Umbilical cord (tissue), 1 donor: ENCODE measurements at regions not wholly inside any gene's neighbourhood (a gene's known extent, or its start where the extent isn't known, plus 50 kb on each side); places are given as distances from the start of the nearest gene placed in this dataset.
A peak's percentile ranks its signal among the peaks of the same experiment; 100 is the strongest.

Experiments
- DNase-seq: peaks from one replicate; pipeline ENCODE4 v3.0.0-alpha.2; 2015; ENCODE audit warnings: low spot score

- peak; percentile 2 for DNase-seq
Observed at GRCh38 chr12:22899184-22899583, 274.2 kb downstream of the ETNK1 start.

DNA sequence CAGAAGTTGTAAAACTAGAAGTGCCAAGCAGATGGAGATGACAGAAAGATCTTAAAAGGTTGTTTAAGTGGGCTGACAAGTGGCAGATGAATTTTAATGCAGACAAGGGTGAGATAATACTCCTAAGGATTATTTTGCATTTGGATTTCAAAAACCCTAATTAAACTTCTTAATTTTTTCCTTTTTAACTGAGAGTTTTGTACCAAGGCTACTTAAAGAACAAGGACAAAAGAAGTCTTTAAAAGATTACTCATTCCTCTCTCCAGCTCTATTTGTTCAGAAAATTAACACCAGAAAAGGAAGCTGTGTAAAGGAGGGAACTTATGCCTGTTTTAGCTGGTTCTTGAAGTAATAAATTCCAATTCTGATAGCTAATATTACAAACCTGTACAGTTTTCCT lies 275.4 kb downstream of the ETNK1 start:
- DNase-seq, result no peak

DNA sequence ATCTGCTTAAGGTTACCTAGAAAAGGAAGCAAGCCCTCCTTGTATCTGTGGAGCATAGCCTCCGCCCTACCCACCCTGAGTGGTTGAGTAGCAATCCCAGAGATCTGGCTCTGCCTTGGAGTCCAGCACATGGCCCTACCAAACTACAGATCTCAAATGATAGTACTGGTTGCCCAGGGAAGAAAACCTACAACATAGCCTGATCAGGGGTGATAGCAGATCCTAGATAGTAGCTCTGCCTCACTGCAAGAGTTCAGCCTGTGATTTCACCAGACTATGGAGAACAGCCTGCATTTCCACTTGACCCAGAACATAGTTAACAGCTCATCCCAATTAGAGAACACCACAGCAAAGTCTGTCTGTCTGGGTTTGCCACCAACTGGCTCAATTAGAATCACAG lies 279.5 kb downstream of the ETNK1 start:
- no peak for DNase-seq

- no peak for DNase-seq
Observed at GRCh38 chr12:22916241-22916640, 291.3 kb downstream of the ETNK1 start.

- no peak for DNase-seq
Observed at GRCh38 chr12:22916815-22917214, 291.8 kb downstream of the ETNK1 start.

- DNase-seq, result no peak
Observed at GRCh38 chr12:22919883-22920282, 294.9 kb downstream of the ETNK1 start.

GRCh38 chr12:22923768-22924167 lies 298.8 kb downstream of the ETNK1 start:
- DNase-seq, result no peak

GRCh38 chr12:22924391-22924790 lies 299.4 kb downstream of the ETNK1 start:
- DNase-seq, result no peak

GRCh38 chr12:22925623-22926022 lies 300.7 kb downstream of the ETNK1 start:
- no peak for DNase-seq

DNA sequence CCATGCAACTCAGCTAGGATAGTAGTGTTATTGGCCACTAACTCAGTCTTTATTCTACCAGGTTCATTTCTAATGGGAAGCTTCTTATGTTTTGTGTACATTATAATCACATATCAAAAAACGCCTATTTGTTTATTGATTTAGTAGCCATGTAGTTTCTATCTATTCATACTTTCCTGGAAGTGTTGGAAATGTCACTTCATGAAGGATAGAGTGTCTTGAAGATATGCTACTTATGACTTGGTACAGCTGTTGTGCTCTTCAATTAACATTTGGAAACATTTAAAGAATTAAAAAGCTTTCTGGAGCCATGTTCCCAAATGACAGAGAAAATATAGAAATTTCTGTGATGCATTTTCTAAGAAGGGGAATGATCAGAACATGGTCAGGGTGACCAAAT lies 307.5 kb downstream of the ETNK1 start:
- DNase-seq, result no peak

DNA sequence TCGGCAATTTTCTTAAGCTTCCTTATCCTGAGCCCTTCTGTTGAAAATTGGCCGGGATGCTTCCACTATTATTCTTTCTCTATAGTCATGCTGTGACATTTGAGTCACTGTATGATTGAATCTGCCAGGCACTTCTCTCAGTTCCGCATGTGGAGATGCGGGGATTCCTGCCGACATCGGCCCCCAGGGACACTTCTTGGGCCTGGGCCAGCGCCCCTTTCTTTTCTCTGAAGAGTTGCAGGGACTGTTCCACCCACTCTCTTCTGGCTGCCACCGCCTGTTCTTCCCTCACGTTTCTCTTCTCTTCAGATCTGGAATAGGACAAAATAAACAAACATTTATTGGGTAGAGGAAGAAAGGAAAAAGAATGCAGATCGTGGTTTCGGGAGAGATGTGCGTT lies 310.1 kb downstream of the ETNK1 start:
- DNase-seq, result no peak

GRCh38 chr12:22935501-22935900 lies 310.5 kb downstream of the ETNK1 start:
- DNase-seq, result no peak

- DNase-seq, result no peak
Observed at GRCh38 chr12:22938323-22938722, 313.4 kb downstream of the ETNK1 start.

DNA sequence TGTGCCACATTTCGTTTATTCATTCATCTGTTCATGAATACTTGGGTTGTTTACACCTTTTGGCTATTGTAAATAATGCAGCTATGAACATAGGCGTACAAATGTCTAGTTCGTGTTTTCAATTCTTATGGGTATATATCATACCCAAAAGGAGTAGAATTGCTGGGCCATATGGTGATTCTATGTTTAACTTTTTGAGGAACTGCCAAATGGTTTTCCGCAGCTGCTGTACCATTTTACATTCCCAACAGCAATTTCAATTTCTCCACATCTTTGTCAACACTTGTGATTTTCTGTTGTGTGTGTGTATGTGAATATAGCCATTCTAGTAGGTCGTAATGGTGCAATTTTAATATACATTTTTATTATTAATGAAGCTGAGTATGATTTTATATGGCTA lies 326.2 kb downstream of the ETNK1 start:
- DNase-seq, result no peak

GRCh38 chr12:22956690-22957089 lies 331.7 kb downstream of the ETNK1 start:
- no peak for DNase-seq

- no peak for DNase-seq
Observed at GRCh38 chr12:22967171-22967570, 342.2 kb downstream of the ETNK1 start.

GRCh38 chr12:22969521-22969920 lies 344.6 kb downstream of the ETNK1 start:
- peak; percentile 6 for DNase-seq

DNA sequence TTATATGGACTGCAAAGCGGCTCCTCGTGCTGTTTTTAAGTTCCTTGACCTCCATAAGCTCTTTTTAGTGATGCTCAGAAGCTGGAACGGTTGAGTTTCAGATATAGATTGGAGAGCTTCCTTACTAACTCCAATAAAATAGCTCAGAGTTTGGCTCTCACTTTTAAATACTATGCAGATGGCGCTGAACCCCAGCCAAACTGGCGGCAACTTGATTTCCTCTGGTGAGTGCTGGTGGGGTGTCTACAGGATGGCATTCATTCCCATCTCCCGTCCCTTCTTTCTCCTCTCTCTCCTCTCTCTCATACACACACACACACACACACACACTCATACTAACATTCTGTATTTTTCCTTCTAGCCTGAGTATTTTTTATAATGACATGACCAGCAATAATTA lies 346.3 kb downstream of the ETNK1 start:
- DNase-seq, result peak; percentile 30

GRCh38 chr12:22971701-22972191 lies 346.8 kb downstream of the ETNK1 start:
- DNase-seq, result peak; percentile 48

DNA sequence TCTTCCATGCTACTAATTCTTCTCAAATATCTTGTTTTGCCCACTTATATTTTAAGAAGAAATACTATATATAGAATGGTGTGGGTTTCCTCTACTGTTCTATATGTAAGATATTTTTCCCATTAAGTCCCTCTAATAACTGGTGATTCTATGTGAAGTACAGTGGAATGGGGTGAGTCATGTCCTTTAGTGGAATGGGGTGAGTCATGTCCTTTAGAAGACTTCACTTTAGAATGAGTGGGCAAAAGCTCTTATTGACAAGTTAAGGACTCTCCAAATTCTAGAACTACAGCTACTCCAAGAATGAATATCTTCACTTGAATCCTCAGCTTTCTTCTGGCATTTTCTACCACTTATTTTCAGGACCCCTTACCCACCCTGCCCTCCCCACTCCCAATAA lies 349.9 kb downstream of the ETNK1 start:
- peak; percentile 37 for DNase-seq

GRCh38 chr12:22978962-22979361 lies 354.0 kb downstream of the ETNK1 start:
- peak; percentile 19 for DNase-seq

DNA sequence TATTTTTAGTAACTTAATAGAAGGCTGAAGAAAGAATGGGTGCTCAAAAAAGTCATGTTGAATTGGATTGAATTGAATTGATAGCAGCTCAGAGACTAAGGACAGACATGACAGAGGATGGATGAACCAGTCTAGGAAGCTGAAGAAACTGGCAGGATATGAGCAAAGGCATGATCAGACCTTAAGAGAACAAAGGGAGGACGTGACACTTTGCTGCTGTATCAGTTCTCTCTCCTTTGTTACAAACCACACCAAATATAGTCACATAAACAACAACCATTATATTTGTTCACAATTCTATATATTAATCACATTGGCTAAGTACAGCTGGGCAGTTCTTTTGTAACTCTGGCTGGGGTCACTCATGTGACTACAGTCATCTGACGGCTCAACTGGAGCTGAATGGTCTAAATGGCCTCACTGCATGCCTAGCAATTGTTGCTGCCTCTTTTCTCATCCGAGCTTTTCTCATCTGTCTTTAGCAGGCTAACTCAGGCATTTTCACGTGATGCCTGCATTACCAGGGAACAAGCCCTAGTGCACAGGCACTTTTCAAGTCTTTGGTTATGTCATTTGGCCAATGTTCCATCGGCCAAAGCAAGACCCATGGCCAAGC lies 355.0 kb downstream of the ETNK1 start:
- DNase-seq, result no peak

GRCh38 chr12:22981711-22982110 lies 356.7 kb downstream of the ETNK1 start:
- peak; percentile 34 for DNase-seq

DNA sequence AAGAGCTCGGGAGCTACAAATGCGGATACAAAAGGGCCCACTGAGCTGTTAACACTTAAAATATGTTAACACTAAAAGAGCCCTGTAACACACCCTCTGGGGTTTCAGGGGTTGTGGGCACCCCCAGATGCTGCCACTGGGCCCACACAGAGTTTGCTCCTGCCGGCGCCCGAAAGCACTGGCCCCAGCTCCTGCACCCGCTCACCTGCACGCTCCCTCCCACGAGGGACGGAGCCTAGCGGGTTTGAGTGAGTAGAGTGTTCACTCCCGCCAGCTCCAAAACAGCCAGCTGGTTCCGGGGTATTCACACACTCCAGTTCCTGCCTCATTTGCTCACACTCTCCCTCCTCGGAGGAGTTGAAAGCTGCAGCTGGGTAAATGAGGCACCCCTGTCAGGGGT lies 357.7 kb downstream of the ETNK1 start:
- DNase-seq, result no peak
